Kidney epithelial cell (primary cell): ENCODE measurements at regions not wholly inside any gene's neighbourhood (a gene's known extent, or its start where the extent isn't known, plus 50 kb on each side); places are given as distances from the start of the nearest gene placed in this dataset.
"Not testable (repeated sequence)": the region's sequence is repeated elsewhere in the genome, so short reads cannot be mapped to it uniquely, and the experiment has no call there.

ENCODE experiments used
- DNase-seq: peaks from one replicate; pipeline ENCODE4 v3.0.0-alpha.2; 2010; ENCODE audit warnings: low read depth
- H3K27me3 ChIP-seq: 2 replicates; pipeline ENCODE4 v1.6.0; 2011; ENCODE audit warnings: low read length; ENCODE audit not compliant: control insufficient read depth, insufficient read depth
- H3K36me3 ChIP-seq: 2 replicates; pipeline ENCODE4 v1.5.1; 2011; ENCODE audit warnings: low read length; ENCODE audit not compliant: control insufficient read depth, insufficient read depth
- H3K4me3 ChIP-seq: 2 replicates; pipeline ENCODE4 v1.5.1; 2011; ENCODE audit warnings: low read depth, mild to moderate bottlenecking, control low read depth, low read length
- CTCF ChIP-seq: IDR thresholded peaks from 2 replicates; pipeline ENCODE4 v1.5.1; 2011; ENCODE audit warnings: mild to moderate bottlenecking, moderate library complexity, low read length, control low read depth, inconsistent platforms; ENCODE audit not compliant: insufficient read depth, poor library complexity, severe bottlenecking

- H3K36me3 ChIP-seq = no peaks in the 10 kb centered on the region
- H3K4me3 ChIP-seq = no peak overlapping the region
- no peak for TF ChIP-seq CTCF
- DNase-seq = no peak
- no peaks in the 10 kb centered on the region for H3K27me3 ChIP-seq
These were observed 123.9 kb downstream of the MC4R start for GRCh38 chr18:60248336-60249330.

GRCh38 chr18:60247103-60247502, 125.5 kb downstream of the MC4R start:
- no peak overlapping the region for H3K4me3 ChIP-seq
- no peak for TF ChIP-seq CTCF
- DNase-seq = no peak
- no peaks in the 10 kb centered on the region for H3K27me3 ChIP-seq
- no peaks in the 10 kb centered on the region for H3K36me3 ChIP-seq

GRCh38 chr18:60246606-60247005, 126.0 kb downstream of the MC4R start:
- no peaks in the 10 kb centered on the region for H3K27me3 ChIP-seq
- no peak for DNase-seq
- no peak overlapping the region for H3K4me3 ChIP-seq
- no peak for TF ChIP-seq CTCF
- H3K36me3 ChIP-seq = no peaks in the 10 kb centered on the region

GRCh38 chr18:60245096-60245495, 127.5 kb downstream of the MC4R start:
- no peak for TF ChIP-seq CTCF
- H3K27me3 ChIP-seq = no peaks in the 10 kb centered on the region
- H3K4me3 ChIP-seq = no peak overlapping the region
- no peak for DNase-seq
- H3K36me3 ChIP-seq = no peaks in the 10 kb centered on the region

GRCh38 chr18:60239024-60239710, 133.4 kb downstream of the MC4R start:
- not testable (repeated sequence) for H3K4me3 ChIP-seq, DNase-seq, H3K36me3 ChIP-seq, H3K27me3 ChIP-seq

- no peak for TF ChIP-seq CTCF
- no peaks in the 10 kb centered on the region for H3K27me3 ChIP-seq
- no peak for DNase-seq
- H3K36me3 ChIP-seq = no peaks in the 10 kb centered on the region
- H3K4me3 ChIP-seq = no peak overlapping the region
These were observed 137.4 kb downstream of the MC4R start for GRCh38 chr18:60235164-60235563.
